Naive thymus-derived CD8-positive, alpha-beta T cell (primary cell): ENCODE measurements at regions not wholly inside any gene's neighbourhood (a gene's known extent, or its start where the extent isn't known, plus 50 kb on each side); places are given as distances from the start of the nearest gene placed in this dataset.

Experiments used
- ATAC-seq, 2 donors: fragments of 150-1000 bp; cut with Tn5 transposase in 1 of 2; sonication (Bioruptor Pico), chemical (Tn5 transposase) in 1 of 2; 1 replicate in 1 of 2; 2 replicates in 1 of 2; pipeline ENCODE4 v1.10.0; 2021; ENCODE audit warnings: mild to moderate bottlenecking in 2 of 2, moderate library complexity in 2 of 2
- POLR2A ChIA-PET: fragments of 350-600 bp; sonication (Branson Sonifier 250); formaldehyde crosslinking; loops from one replicate; lab custom pipeline; 2021; ENCODE audit warnings: antibody characterized with exemption; lab: Charles Lee
- DNase-seq, 10 donors: peaks; one replicate each; pipeline versions ENCODE4 v3.0.0 to v3.0.0-alpha.2; 2020 to 2022
- H3K27ac Mint-ChIP-seq, 10 donors: one replicate each; pipeline ENCODE4 v1.8.0; 2020 to 2022; ENCODE audit warnings: mild to moderate bottlenecking in 10 of 10, mixed read lengths in 10 of 10, moderate library complexity in 4 of 10, inconsistent platforms in 1 of 10
- H3K27me3 Mint-ChIP-seq, 5 donors: one replicate each; pipeline ENCODE4 v1.8.0; 2021 to 2022; ENCODE audit warnings: mixed read lengths in 5 of 5
- H3K36me3 Mint-ChIP-seq, 3 donors: one replicate each; pipeline ENCODE4 v1.8.0; 2020 to 2022; ENCODE audit warnings: mixed read lengths in 3 of 3, mild to moderate bottlenecking in 2 of 3, inconsistent platforms in 1 of 3
- H3K4me1 Mint-ChIP-seq, 4 donors: one replicate each; pipeline ENCODE4 v1.8.0; 2021 to 2022; ENCODE audit warnings: mixed read lengths in 4 of 4
- H3K4me3 Mint-ChIP-seq, 10 donors: one replicate each; pipeline ENCODE4 v1.8.0; 2020 to 2022; ENCODE audit warnings: mild to moderate bottlenecking in 10 of 10, mixed read lengths in 10 of 10, moderate library complexity in 6 of 10, inconsistent platforms in 1 of 10
- H3K9me3 Mint-ChIP-seq, 9 donors: one replicate each; pipeline ENCODE4 v1.8.0; 2020 to 2022; ENCODE audit warnings: mixed read lengths in 9 of 9, mild to moderate bottlenecking in 3 of 9, inconsistent platforms in 1 of 9, moderate library complexity in 1 of 9

DNA sequence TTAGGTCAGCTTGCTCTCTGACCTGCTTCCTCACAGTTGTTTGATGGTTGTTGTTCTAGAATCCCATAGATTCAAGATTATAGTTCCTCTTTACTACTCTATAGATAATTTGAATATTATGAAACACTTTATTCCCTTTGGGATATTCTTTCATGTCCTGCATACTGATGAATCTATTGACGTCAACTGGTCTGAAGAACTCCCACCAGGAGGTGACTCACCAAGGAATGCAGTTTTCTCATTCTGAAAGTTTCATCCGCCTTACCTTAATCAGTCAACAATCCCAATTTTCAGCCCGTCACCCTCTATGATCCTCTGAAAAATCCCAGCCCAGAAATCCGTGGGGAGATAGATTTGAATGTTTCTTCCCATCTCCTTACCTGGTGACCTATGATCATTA is 834.1 kb upstream of the PRMT6 start:
- Mint-ChIP-seq H3K4me3 (no peak overlapping the region), H3K27me3 (no peaks in the 10 kb centered on the region), H3K36me3 (no peaks in the 10 kb centered on the region), H3K27ac (no peak overlapping the region), H3K4me1 (no peaks in the 10 kb centered on the region), H3K9me3 (peaks cover 0 to 26% (median 5%) of the 10 kb centered on the region in 9 donors)
- no peak for DNase-seq
- POLR2A ChIA-PET, result no interaction called here
- ATAC-seq, result no peak

DNA sequence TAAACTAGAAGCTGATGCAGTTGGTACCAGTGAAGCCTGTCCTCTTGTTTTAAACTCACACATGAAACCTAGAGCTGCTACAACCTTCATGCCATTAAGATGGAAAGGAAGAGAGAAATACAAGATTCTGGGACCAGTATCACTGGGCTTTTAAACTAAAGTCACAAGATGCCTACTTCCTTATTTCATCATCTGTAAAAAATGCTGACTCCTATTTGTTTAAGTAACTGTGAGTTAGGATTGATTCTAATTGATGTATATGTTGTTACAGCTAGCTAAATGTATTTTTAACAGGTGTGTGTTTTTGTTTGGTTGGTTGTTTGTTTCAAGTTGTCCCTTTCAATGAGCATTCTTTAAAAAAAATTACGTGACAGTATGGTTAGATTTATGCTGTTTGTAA is 833.3 kb upstream of the PRMT6 start:
- Mint-ChIP-seq H3K27ac (no peak overlapping the region), H3K4me1 (no peaks in the 10 kb centered on the region), H3K9me3 (peaks cover 0 to 26% (median 5%) of the 10 kb centered on the region in 9 donors), H3K4me3 (no peak overlapping the region), H3K36me3 (no peaks in the 10 kb centered on the region), H3K27me3 (no peaks in the 10 kb centered on the region)
- ATAC-seq (no peak), DNase-seq (no peak)
- POLR2A ChIA-PET, result no interaction called here

DNA sequence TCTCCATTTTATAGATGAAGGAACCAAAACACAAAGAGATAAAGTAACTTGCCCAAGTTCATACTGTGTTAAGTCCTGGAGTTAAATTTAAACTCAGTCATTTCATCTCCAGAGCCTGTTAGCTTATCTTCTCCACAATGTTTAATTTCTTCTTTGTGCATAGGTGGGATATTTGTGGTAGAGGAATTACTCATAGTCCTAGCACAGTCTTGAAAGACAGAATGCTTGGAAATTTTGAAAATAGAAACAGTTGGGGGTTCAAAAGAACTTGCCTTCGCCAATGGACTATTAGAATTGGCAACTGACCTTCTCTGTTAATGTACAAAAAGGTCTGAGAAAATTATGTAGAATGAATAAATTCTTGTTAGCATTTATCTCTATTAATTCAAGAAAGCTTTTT is 832.0 kb upstream of the PRMT6 start:
- no peaks in the 10 kb centered on the region for H3K36me3 Mint-ChIP-seq
- H3K27ac Mint-ChIP-seq, result no peak overlapping the region
- H3K9me3 Mint-ChIP-seq, result peaks cover 0 to 26% (median 5%) of the 10 kb centered on the region in 9 donors
- POLR2A ChIA-PET, result no interaction called here
- H3K4me1 Mint-ChIP-seq, result no peaks in the 10 kb centered on the region
- no peaks in the 10 kb centered on the region for H3K27me3 Mint-ChIP-seq
- ATAC-seq (no peak), DNase-seq (no peak)
- no peak overlapping the region for H3K4me3 Mint-ChIP-seq

DNA sequence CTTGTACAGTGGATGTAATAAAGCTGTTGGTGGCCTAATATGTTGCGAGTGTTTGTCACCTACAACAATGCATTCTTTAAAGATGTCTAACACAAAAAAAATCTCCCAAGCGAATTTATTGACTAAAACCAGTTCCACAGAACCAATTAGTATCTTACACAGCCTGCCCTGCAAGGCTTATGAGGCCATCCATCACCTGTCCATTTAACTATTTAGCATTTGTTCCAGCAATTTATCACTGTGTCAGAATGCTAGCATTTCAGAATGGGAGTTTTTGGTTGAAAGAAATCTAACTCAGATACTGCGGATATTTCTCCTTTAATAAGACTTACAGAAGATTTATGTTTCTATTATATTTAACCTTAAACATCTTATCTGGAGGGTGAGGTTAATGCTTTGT is 831.1 kb upstream of the PRMT6 start:
- no peaks in the 10 kb centered on the region for H3K27me3 Mint-ChIP-seq
- no peaks in the 10 kb centered on the region for H3K4me1 Mint-ChIP-seq
- POLR2A ChIA-PET, result no interaction called here
- DNase-seq, result no peak
- peaks cover 0 to 26% (median 5%) of the 10 kb centered on the region in 9 donors for H3K9me3 Mint-ChIP-seq
- no peak overlapping the region for H3K27ac Mint-ChIP-seq
- no peaks in the 10 kb centered on the region for H3K36me3 Mint-ChIP-seq
- ATAC-seq, result no peak
- no peak overlapping the region for H3K4me3 Mint-ChIP-seq

DNA sequence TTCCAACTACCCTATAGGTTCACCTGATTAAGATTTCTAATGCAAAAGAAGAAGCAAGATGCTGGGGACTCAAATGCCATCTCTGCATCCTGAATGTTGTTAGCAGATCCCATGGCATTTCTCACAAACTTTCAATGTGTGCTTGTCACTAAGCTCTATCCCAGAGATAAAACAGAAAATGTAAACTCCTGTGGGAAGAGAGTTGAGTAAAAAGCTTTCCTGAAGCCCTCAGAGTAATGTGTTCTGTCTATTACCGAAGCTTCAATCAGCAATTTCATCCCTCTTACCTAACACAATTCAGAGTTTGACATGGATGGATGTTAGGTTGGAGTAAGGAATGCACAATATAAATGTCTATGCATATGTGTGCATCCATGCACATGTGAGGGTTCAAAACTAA is 829.9 kb upstream of the PRMT6 start:
- Mint-ChIP-seq H3K9me3 (peaks cover 0 to 15% (median 7%) of the 10 kb centered on the region in 9 donors), H3K36me3 (no peaks in the 10 kb centered on the region), H3K4me3 (no peak overlapping the region), H3K4me1 (no peaks in the 10 kb centered on the region), H3K27ac (no peak overlapping the region), H3K27me3 (no peaks in the 10 kb centered on the region)
- POLR2A ChIA-PET, result no interaction called here
- no peak for DNase-seq
- no peak for ATAC-seq

DNA sequence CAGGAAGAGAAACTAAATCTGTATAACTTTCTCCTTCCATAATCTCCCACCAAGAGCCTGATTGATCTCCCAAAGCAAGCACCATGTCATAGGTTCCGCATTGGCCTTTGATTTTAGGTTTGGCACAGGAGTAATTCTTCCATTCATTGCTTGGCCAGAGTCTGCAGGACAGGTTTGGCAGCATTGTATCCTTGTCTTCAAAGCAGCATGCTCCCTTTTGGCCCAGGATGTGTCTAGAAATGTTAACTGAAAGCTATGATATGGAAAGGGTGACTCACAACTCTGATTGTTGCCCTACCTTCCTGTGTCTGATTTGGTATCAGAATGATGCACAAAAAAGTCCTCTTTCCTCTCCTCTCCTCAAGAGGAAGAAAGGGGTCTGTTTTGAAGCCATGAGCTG is 824.3 kb upstream of the PRMT6 start:
- Mint-ChIP-seq H3K27ac (no peak overlapping the region), H3K27me3 (no peaks in the 10 kb centered on the region), H3K4me1 (no peaks in the 10 kb centered on the region), H3K4me3 (no peak overlapping the region), H3K36me3 (no peaks in the 10 kb centered on the region), H3K9me3 (peaks cover 0 to 17% (median 7%) of the 10 kb centered on the region in 9 donors)
- POLR2A ChIA-PET, result no interaction called here
- DNase-seq, result no peak
- ATAC-seq, result no peak

DNA sequence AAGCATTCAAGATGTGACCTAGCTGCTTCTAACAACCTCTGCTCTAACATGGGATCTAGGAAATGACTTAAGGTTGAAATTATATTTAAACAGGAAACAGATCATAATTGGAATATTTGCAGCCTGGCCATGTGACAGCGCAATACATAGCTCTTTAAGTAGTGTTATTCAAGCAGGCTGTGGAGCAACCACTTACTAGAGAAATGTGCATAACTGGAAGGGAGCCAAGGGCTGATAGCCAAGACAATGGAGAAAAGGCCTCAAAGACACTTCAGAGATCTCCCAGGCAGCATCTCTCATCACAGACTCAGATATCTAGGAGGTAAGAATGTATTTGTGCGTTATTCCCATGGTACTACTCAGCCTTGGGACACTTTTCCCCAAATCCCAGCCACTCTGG is 823.0 kb upstream of the PRMT6 start:
- no peak overlapping the region for H3K4me3 Mint-ChIP-seq
- H3K27me3 Mint-ChIP-seq, result no peaks in the 10 kb centered on the region
- peaks cover 0 to 17% (median 8%) of the 10 kb centered on the region in 9 donors for H3K9me3 Mint-ChIP-seq
- no peaks in the 10 kb centered on the region for H3K4me1 Mint-ChIP-seq
- no peak for DNase-seq
- H3K27ac Mint-ChIP-seq, result no peak overlapping the region
- ATAC-seq, result no peak
- POLR2A ChIA-PET, result no interaction called here
- no peaks in the 10 kb centered on the region for H3K36me3 Mint-ChIP-seq

DNA sequence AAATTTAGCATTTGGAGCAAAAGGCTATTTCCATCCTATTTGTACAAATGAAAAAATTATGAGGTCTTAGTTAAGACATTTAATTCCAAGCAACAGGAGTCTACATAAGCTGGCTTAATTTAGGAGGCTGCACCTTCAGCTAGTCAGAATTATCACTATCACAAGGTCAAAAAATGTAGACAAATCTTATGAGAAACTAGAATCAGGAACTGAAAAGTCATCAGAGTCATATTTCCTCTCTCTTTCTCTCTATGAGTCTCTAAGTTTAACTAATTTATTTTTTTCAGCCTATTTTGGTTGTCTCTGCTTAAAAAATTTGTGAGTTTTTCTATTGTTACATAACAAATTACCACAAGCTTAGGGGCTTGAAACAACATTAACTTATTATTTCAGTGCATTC is 807.1 kb upstream of the PRMT6 start:
- Mint-ChIP-seq H3K27me3 (no peaks in the 10 kb centered on the region), H3K4me1 (no peaks in the 10 kb centered on the region), H3K4me3 (no peak overlapping the region), H3K9me3 (peaks cover 0 to 20% (median 8%) of the 10 kb centered on the region in 9 donors), H3K36me3 (no peaks in the 10 kb centered on the region), H3K27ac (no peak overlapping the region)
- no peak for ATAC-seq
- DNase-seq, result no peak
- POLR2A ChIA-PET, result no interaction called here

DNA sequence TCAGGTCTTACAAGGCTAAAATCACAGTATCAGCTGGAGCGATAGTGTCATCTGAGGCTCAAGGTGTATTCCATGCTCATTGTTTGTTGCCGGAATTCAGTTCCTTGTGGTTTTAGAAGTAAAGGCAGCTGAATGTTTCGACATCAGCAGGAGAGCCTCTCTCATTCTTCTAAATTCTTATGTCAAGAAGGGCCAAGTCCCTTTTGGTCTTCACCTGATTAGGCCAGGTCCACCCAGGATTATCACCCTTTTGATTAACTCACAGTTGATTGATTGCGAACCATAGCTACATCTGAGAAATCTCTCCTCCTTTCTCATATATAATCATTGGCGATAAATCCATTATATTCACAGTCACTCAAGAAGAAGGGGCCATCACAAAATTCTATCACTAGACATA is 806.7 kb upstream of the PRMT6 start:
- Mint-ChIP-seq H3K36me3 (no peaks in the 10 kb centered on the region), H3K4me1 (no peaks in the 10 kb centered on the region), H3K4me3 (no peak overlapping the region), H3K27ac (no peak overlapping the region), H3K9me3 (peaks cover 0 to 20% (median 8%) of the 10 kb centered on the region in 9 donors), H3K27me3 (no peaks in the 10 kb centered on the region)
- POLR2A ChIA-PET, result no interaction called here
- DNase-seq (no peak), ATAC-seq (no peak)

DNA sequence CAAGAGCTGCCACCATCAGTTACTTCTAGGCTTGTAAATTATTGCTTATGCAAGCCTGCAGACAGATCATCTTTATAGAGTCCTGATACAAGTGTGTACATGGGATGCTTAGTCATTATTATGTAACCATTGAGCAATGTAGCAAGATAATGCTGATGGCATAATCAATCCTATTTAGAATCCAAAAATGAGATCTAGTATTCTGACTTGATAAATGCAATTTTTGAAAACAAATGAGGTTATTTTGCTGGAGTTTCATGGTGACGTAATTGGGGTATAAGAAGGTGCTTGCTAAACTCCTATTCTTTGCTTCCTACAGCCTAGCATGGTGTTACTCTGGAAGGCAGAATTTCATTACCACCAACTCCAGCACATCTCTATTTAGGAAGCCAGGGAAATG is 801.7 kb upstream of the PRMT6 start:
- POLR2A ChIA-PET, result no interaction called here
- no peak overlapping the region for H3K27ac Mint-ChIP-seq
- H3K27me3 Mint-ChIP-seq, result no peaks in the 10 kb centered on the region
- ATAC-seq (no peak), DNase-seq (no peak)
- H3K9me3 Mint-ChIP-seq, result peaks cover 5 to 28% (median 15%) of the 10 kb centered on the region in 9 donors
- H3K4me1 Mint-ChIP-seq, result no peaks in the 10 kb centered on the region
- no peak overlapping the region for H3K4me3 Mint-ChIP-seq
- H3K36me3 Mint-ChIP-seq, result no peaks in the 10 kb centered on the region

DNA sequence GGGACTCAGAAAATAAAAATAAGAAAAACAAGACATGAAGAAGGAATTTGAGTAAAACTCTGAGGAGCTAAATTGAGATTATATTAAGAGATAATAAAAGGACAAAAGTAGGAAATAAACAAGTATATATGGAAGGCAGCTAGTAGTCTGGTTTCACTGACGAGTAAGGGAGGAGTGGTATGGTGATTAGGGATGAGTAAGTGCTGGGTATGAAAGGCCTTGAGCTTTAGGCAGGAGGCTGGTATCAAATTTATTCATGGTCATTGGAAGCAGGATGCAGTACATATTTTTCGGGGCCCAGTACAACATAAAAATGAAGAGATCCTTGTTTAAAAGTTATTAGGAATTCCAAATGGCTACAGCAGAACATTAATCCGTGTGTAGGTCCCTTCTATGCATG is 789.7 kb upstream of the PRMT6 start:
- Mint-ChIP-seq H3K27me3 (no peaks in the 10 kb centered on the region), H3K36me3 (no peaks in the 10 kb centered on the region), H3K4me1 (no peaks in the 10 kb centered on the region), H3K27ac (no peak overlapping the region), H3K4me3 (no peak overlapping the region), H3K9me3 (peaks cover 4 to 39% (median 20%) of the 10 kb centered on the region in 9 donors)
- ATAC-seq, result no peak
- no peak for DNase-seq
- POLR2A ChIA-PET, result no interaction called here

DNA sequence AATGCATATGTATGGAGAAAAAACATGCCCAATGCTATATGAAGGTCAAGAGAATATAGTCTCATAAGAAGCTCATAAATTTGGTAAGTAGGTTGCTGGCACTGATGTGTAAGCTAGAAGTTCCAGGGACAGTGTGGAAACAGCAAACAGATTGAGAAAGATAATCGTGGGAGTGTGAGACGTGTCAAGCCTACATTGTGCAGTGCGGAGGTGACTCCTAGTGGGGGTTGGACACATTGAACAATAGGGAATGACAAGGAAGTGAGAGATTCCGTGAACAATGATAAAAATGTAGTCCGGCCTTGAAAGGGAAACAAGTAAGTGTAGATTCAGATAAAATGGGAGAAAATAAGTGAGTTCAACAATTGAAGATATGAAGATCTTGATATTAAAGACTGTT is 788.4 kb upstream of the PRMT6 start:
- H3K36me3 Mint-ChIP-seq, result no peaks in the 10 kb centered on the region
- no peak for DNase-seq

DNA sequence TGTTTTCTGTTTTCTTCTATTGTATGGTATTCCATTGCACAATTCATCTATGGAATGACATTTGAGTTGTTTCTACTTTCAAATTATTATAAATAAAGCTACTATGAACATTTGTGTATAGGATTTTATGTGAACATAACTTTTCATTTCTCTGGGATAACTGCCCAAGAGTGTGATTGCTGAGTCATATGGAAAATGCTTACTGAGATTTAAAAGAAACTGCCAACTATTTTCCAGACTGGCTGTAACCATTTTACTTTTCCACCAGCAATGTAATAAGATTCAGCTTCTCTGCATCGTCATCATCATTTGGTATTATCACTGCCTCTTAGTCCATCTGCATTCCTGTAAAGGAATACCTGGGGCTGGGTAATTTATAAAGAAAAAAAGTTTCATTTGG is 779.6 kb upstream of the PRMT6 start:
- Mint-ChIP-seq H3K9me3 (peaks cover 0 to 24% (median 4%) of the 10 kb centered on the region in 9 donors), H3K4me3 (no peak overlapping the region), H3K4me1 (no peaks in the 10 kb centered on the region), H3K27me3 (no peaks in the 10 kb centered on the region), H3K27ac (no peak overlapping the region), H3K36me3 (no peaks in the 10 kb centered on the region)
- ATAC-seq, result no peak
- DNase-seq, result no peak
- POLR2A ChIA-PET, result no interaction called here

More for the DNA sequence above, 788.4 kb upstream of the PRMT6 start:
- no peaks in the 10 kb centered on the region for H3K27me3 Mint-ChIP-seq
- H3K27ac Mint-ChIP-seq, result no peak overlapping the region
- POLR2A ChIA-PET, result no interaction called here
- ATAC-seq, result no peak
- H3K4me3 Mint-ChIP-seq, result no peak overlapping the region
- peaks cover 4 to 36% (median 22%) of the 10 kb centered on the region in 9 donors for H3K9me3 Mint-ChIP-seq
- H3K4me1 Mint-ChIP-seq, result no peaks in the 10 kb centered on the region

DNA sequence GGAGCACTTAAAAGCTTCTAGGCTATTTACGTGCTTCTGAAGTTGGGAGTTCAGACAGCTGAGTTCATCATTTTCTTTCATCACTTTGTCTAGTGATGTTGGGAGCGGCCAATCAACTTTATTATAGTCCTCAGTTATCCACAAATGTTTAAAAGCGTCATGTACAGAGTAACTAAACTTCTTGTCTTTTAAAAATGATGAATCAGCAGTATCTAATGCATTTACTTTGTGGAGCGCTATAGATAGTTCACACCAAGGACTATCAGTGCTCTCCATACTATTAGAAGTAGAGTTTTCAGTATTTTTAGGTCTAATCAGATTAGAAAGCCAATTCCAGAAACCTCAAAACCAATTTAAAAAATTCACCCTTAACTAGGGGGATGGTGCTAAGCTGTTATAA is 778.7 kb upstream of the PRMT6 start:
- POLR2A ChIA-PET, result no interaction called here
- Mint-ChIP-seq H3K9me3 (peaks cover 0 to 28% (median 5%) of the 10 kb centered on the region in 9 donors), H3K27me3 (no peaks in the 10 kb centered on the region), H3K4me3 (no peak overlapping the region), H3K36me3 (no peaks in the 10 kb centered on the region), H3K27ac (no peak overlapping the region), H3K4me1 (no peaks in the 10 kb centered on the region)
- no peak for DNase-seq
- ATAC-seq, result no peak
